ENCODE measurements at regions not wholly inside any gene's neighbourhood (a gene's known extent, or its start where the extent isn't known, plus 50 kb on each side); places are given as distances from the start of the nearest gene placed in this dataset.

DNA sequence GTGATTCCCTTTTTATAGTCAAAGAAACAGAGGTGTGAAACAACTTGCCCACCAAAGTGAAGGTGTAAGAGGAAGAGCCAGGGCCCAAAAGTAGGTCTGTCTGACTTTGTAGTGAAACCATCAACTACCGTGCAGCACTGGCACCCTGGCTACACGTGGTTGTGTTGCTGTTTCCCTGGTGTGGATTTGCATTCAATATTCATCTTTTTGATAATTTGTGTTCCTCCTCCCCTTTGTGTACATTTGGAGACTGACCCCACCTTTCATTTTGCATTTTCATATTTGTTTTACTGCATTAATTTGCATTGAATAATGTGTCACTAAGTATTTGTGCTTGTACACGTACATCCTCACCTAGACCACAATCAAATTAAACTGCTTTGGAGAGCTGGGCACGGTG lies 873.8 kb upstream of the WWC1 start:
- dilution Hi-C loops (cut with MboI; ENCODE audit: extremely low pct_ligation_motif_present, low sequenced_read_pairs) = no loop called here

More for the DNA sequence above, 873.8 kb upstream of the WWC1 start:
- peaks cover 2% of the 10 kb centered on the region for H3K9me3 ChIP-seq (replicated peaks; ENCODE audit: control insufficient read depth, insufficient read depth, low read length)
- no peak overlapping the region for H3K27ac ChIP-seq (ENCODE audit: insufficient read depth, low read depth, low read length)
- FAIRE-seq (no peak), DNase-seq (ENCODE audit: low read depth, low spot score) (no peak)
- no peak overlapping the region for H2AFZ ChIP-seq (ENCODE audit: low read depth, low read length)
- H3K4me1 ChIP-seq (ENCODE audit: control insufficient read depth, extremely low read depth, insufficient read depth, low read length) = no peaks in the 10 kb centered on the region
- TF ChIP-seq EZH2 (IDR thresholded peaks at IDR 0.05; ENCODE audit: borderline replicate concordance, low read depth, low read length, severe bottlenecking) = no peak
- no peak for TF ChIP-seq JUN (IDR thresholded peaks at IDR 0.05; ENCODE audit: borderline replicate concordance, insufficient read depth, insufficient read length, low read depth)
- no peak for TF ChIP-seq POLR2AphosphoS5 (IDR thresholded peaks at IDR 0.05; ENCODE audit: insufficient read depth, low read depth, low read length)
- TF ChIP-seq POLR2A (IDR thresholded peaks at IDR 0.05; ENCODE audit: low read depth, low read length) = no peak
- TF ChIP-seq FOS (IDR thresholded peaks at IDR 0.05; ENCODE audit: borderline replicate concordance, insufficient read depth, low read length) = no peak
- TF ChIP-seq MYC (IDR thresholded peaks at IDR 0.05; ENCODE audit: low read depth, low read length) = no peak
- TF ChIP-seq, protein P1, sequence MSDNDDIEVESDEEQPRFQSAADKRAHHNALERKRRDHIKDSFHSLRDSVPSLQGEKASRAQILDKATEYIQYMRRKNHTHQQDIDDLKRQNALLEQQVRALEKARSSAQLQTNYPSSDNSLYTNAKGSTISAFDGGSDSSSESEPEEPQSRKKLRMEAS (IDR thresholded peaks at IDR 0.05; ENCODE audit: insufficient read depth, insufficient read length) = no peak
- TF ChIP-seq, protein P2, sequence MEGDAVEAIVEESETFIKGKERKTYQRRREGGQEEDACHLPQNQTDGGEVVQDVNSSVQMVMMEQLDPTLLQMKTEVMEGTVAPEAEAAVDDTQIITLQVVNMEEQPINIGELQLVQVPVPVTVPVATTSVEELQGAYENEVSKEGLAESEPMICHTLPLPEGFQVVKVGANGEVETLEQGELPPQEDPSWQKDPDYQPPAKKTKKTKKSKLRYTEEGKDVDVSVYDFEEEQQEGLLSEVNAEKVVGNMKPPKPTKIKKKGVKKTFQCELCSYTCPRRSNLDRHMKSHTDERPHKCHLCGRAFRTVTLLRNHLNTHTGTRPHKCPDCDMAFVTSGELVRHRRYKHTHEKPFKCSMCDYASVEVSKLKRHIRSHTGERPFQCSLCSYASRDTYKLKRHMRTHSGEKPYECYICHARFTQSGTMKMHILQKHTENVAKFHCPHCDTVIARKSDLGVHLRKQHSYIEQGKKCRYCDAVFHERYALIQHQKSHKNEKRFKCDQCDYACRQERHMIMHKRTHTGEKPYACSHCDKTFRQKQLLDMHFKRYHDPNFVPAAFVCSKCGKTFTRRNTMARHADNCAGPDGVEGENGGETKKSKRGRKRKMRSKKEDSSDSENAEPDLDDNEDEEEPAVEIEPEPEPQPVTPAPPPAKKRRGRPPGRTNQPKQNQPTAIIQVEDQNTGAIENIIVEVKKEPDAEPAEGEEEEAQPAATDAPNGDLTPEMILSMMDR (IDR thresholded peaks at IDR 0.05; ENCODE audit: extremely low read depth in 1 of 2, insufficient read depth in 1 of 2, low read depth in 1 of 2, low read length in 2 of 2) = no peak
- TF ChIP-seq GATA2 (IDR thresholded peaks at IDR 0.05; ENCODE audit: insufficient read depth, insufficient read length, low read depth, low read length) = no peak
- H3K4me2 ChIP-seq (ENCODE audit: insufficient read depth, low read length) = no peak overlapping the region
- H3K4me3 ChIP-seq (replicated peaks in 1 of 3; ENCODE audit: insufficient read depth in 1 of 3, low read depth in 1 of 3, low read length in 3 of 3) = no peak overlapping the region
- H3K36me3 ChIP-seq (ENCODE audit: control insufficient read depth in 2 of 2, extremely low read depth in 1 of 2, insufficient read depth in 2 of 2, low read length in 2 of 2) = no peaks in the 10 kb centered on the region
- intact Hi-C loops (cut with micrococcal nuclease) = no loop called here
- ChIA-PET CTCF (no interaction called here), POLR2A (no interaction called here)
- no peak overlapping the region for H3K9ac ChIP-seq (replicated peaks; ENCODE audit: extremely low read depth, insufficient read depth, low read length)
- no peaks in the 10 kb centered on the region for H3K27me3 ChIP-seq (ENCODE audit: control insufficient read depth in 2 of 2, insufficient read depth in 2 of 2, low read length in 2 of 2)
- H3K9me1 ChIP-seq (replicated peaks; ENCODE audit: control insufficient read depth, extremely low read depth, insufficient read depth, low read length) = no peaks in the 10 kb centered on the region
- no peaks in the 10 kb centered on the region for H4K20me1 ChIP-seq (replicated peaks; ENCODE audit: control insufficient read depth, extremely low read depth, insufficient read depth, low read length)
- H3K79me2 ChIP-seq (ENCODE audit: control insufficient read depth, insufficient read depth, low read length) = no peaks in the 10 kb centered on the region
- BruUV-seq (replicated peaks) = no TSS peak

Measured in endothelial cell of umbilical vein (primary cell).